ENCODE measurements at regions not wholly inside any gene's neighbourhood (a gene's known extent, or its start where the extent isn't known, plus 50 kb on each side); places are given as distances from the start of the nearest gene placed in this dataset.

DNA sequence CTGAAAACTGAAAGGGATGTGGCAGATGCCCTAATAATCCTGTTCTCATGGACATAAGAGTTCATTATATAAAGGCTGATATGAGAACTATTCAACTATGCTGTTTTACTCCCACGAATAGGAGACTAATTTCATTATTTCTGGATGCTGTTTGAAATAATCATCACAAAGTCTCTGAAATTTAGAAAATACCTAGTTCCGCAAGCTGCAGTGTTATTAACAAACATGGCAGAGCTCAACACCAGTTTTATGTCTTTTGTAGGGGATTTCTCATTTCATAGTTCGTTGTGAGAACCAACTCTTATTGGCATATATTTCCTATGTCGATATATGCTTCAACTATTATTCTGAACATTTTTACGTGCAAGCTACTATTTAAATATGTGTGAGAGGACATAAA is 200.3 kb upstream of the SLC8A1 start:
- no peak for TF ChIP-seq RELA (IDR thresholded peaks at IDR 0.05; ENCODE audit: borderline replicate concordance, partially characterized antibody)
- TF ChIP-seq RAD51 (IDR thresholded peaks at IDR 0.05) = no peak

Measured in GM12878 (cell line).